Stimulated activated naive CD8-positive, alpha-beta T cell treated with anti-CD3 and anti-CD28 coated beads, Interleukin-15, Interleukin-2, amounts not matched to agents 100 U/mL and 50 U/mL, for 24 hours (primary cell): ENCODE measurements at regions not wholly inside any gene's neighbourhood (a gene's known extent, or its start where the extent isn't known, plus 50 kb on each side); places are given as distances from the start of the nearest gene placed in this dataset.

Experiments used
- ATAC-seq: fragments of 150-1000 bp; cut with Tn5 transposase; one replicate; pipeline ENCODE4 v1.10.0; 2021
- DNase-seq: peaks from one replicate; pipeline ENCODE4 v3.0.0; 2021

DNA sequence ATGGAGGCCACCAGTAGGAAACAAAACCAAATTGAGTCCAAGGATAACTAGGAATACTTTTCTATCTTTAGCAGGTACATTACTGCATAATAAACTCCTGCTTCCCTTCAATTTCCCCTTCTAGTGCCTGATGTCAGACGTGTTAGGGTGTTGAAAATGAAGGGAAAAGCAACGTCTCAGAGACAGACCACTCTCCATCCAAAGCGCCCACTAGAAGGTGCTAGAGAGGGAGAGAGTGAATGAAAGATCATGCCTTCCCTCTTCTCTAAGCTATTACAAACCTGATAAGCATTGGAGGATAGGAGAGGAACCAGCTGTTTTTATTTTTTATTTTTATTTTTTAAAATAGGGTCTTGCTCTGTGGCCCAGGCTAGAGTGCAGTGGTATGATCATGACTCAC, 64.1 kb downstream of the ZNF641 start:
- DNase-seq (no peak), ATAC-seq (peak; percentile 40)

DNA sequence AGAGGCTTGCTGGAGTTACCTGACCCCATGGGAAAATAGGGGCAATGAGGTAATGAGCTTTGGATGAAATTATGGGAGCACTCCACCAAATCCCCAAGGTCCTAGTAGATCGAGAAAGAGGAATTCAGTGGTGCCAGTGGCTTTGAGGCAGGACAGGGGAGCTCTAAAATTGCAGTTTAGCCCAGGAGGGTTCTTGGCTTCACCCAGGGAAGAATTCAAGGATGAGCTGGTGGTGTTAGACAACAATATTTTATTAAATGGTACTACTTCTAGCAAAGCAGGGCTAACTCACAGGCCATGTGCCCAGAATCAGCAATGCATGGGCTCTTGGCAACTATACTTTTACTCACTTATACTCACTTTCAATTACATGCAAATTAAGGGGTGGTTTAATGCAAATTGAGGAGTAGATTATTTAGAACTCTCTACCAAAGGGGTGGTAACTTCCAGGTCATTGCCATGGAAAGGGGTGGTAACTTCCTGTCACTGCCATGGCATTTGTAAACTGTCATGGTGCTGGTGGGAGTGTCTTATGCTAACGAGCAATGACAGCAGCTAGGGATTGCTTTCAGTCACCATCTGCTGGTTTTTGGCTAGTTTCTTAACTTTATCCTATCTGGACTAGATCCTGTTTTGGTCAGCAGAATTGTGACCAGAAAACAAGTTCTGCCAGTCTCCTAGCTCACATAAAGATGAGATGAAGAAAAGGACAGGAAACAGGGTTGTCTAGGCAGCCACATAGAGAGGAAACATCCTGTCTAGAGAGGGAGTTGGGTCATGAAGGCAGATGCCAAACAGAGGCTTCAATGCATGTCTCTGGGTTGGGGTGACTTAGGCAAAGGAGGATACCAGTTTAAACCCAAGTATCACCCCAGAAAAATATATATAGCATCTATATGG, 64.7 kb downstream of the ZNF641 start:
- ATAC-seq = peak; percentile 40

DNA sequence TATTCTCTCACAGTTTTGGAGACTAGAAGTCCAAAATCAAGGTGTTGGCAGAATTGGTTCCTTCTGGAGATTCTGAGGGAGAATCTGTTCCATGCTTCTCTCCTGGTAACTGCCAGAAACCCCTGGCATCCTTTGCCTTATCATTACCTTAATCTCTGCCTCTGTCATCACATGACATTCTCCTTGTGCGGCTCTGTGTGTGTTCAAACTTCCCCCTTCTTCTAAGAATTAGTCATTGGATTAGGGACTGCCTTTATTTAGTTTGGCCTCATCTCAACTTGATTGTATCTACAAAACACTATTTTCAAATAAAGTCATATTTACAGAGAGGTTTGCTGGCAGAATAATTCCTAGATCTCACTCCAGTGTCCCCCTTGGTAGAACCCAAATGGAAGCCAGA, 68.9 kb downstream of the ZNF641 start:
- no peak for DNase-seq

More for the DNA sequence above, 64.7 kb downstream of the ZNF641 start:
- no peak for DNase-seq

GRCh38 chr12:48280572-48280971, 70.1 kb downstream of the ZNF641 start:
- ATAC-seq (no peak), DNase-seq (no peak)

More for the DNA sequence above, 68.9 kb downstream of the ZNF641 start:
- no peak for ATAC-seq

GRCh38 chr12:48279601-48280000, 71.1 kb downstream of the ZNF641 start:
- ATAC-seq (no peak), DNase-seq (no peak)

DNA sequence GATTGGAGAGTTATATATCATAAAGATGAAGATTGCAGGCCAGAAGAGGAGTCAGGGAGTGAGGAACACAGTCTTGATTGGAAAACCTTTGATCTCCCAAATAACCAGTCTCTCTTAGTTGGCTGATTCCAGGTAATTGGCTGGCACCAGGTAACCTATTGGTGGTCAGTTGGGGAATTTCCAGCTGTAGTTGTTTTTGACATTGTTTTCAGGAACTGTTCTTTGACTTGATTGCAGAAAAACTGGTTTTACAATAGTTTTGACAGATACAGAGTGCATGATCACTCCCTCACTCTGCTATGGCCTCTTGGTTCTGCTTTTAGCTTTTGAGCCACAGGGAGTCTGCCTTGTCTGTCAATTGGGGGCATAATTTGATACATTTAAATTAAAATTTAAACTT, 71.6 kb downstream of the ZNF641 start:
- no peak for ATAC-seq
- DNase-seq = no peak

- ATAC-seq = no peak
- DNase-seq = no peak
Observed at GRCh38 chr12:48276621-48277020, 73.5 kb upstream of the OR10AD1 start.

- ATAC-seq = no peak
- DNase-seq = no peak
Observed at GRCh38 chr12:48266826-48267225, 63.7 kb upstream of the OR10AD1 start.

DNA sequence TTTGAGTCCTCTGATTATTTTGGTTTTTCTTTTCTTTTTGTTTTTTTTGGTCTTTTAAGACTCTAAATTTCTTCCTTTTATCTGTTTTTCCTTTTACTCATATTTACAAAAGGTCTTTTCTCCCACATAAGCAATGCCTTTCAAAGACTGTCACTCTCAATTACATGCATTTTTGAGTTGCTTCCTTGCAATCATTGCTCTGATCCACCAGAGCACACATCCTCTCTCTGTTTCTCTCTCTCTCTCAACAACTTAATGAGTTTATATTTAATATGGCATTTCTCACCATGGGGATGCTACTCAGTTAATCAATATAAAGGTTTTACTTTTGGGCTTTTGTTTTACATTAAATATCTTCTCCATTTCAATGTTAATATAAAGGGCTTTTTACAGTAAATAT, 62.7 kb upstream of the OR10AD1 start:
- DNase-seq (no peak), ATAC-seq (no peak)

DNA sequence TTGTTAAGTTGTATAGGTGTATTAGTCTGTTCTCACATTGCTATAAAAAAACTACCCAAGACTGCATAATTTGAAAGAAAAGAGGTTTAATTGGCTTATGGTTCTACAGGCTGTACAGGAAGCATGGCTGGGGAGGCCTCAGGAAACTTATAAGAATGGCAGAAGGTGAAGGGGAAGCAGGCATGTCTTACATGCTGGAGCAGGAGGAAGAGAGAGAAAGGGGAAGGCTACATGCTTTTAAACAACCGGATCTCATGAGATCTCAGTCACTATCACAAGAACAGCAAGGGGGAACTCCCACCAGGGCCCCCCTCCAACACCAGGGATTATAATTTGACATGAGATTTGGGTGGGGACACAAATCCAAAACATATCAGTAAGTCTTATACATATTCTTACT, 60.5 kb upstream of the OR10AD1 start:
- ATAC-seq (no peak), DNase-seq (no peak)

- no peak for ATAC-seq
- DNase-seq = no peak
Observed at GRCh38 chr12:48261773-48262172, 58.7 kb upstream of the OR10AD1 start.
